IMR-90 (cell line): ENCODE measurements at regions not wholly inside any gene's neighbourhood (a gene's known extent, or its start where the extent isn't known, plus 50 kb on each side); places are given as distances from the start of the nearest gene placed in this dataset.

Experiments used
- ATAC-seq: fragments of 200-7000 bp; cut with Tn5 transposase; 2 replicates; pipeline ENCODE4 v1.9.1; 2020; ENCODE audit warnings: low read depth, mild to moderate bottlenecking, moderate library complexity
- BruUV-seq: library from RNA; stranded (reverse); fragments of 400-500 nt; replicated peaks from 2 replicates; lab custom pipeline; 2021; lab: Mats Ljungman, UMichigan
- CTCF ChIA-PET: fragments of 300-600 bp; formaldehyde crosslinking; extraction: SDS; loops from one replicate; lab custom pipeline; 2021; ENCODE audit warnings: antibody characterized with exemption; lab: Yijun Ruan, JAX
- POLR2A ChIA-PET: fragments of 300-600 bp; sonication (Branson Sonifier 250); formaldehyde crosslinking; loops from one replicate; lab custom pipeline; 2022; ENCODE audit warnings: antibody characterized with exemption; ENCODE audit not compliant: unreplicated experiment; lab: Charles Lee
- DNase-seq: peaks from one replicate; pipeline ENCODE4 v3.0.0; 2013
- H2AFZ ChIP-seq: replicated peaks from 2 replicates; pipeline ENCODE3; 2013; ENCODE audit warnings: low read length, mild to moderate bottlenecking; ENCODE audit not compliant: poor library complexity
- H2AK5ac ChIP-seq: 2 replicates; pipeline ENCODE4 v1.6.1; 2013; ENCODE audit warnings: low read depth, low read length, inconsistent platforms
- H2AK9ac ChIP-seq: replicated peaks from 2 replicates; pipeline ENCODE3; 2013; ENCODE audit warnings: mild to moderate bottlenecking, low read depth, low read length, moderate library complexity; ENCODE audit not compliant: poor library complexity
- H2BK120ac ChIP-seq: 2 replicates; pipeline ENCODE4 v1.6.1; 2013; ENCODE audit warnings: low read depth, low read length, inconsistent platforms
- H2BK15ac ChIP-seq: 3 replicates; pipeline ENCODE4 v1.6.1; 2013; ENCODE audit warnings: low read depth, low read length, inconsistent platforms
- H2BK20ac ChIP-seq: 2 replicates; pipeline ENCODE4 v1.6.1; 2013; ENCODE audit warnings: low read depth, mild to moderate bottlenecking, inconsistent platforms, low read length, moderate library complexity
- H2BK5ac ChIP-seq: 2 replicates; pipeline ENCODE4 v1.6.1; 2013; ENCODE audit warnings: mild to moderate bottlenecking, low read depth, low read length, inconsistent platforms; ENCODE audit not compliant: poor library complexity, severe bottlenecking
- H3K14ac ChIP-seq: replicated peaks from 2 replicates; pipeline ENCODE4 v1.6.1; 2013; ENCODE audit warnings: low read depth, low read length, inconsistent platforms
- H3K18ac ChIP-seq: 2 replicates; pipeline ENCODE4 v1.6.1; 2013; ENCODE audit warnings: low read depth, low read length, control low read depth
- H3K23ac ChIP-seq: 2 replicates; pipeline ENCODE4 v1.6.1; 2013; ENCODE audit warnings: low read depth, low read length, inconsistent platforms
- H3K27ac ChIP-seq: 2 replicates; pipeline ENCODE4 v1.5.1; 2013; ENCODE audit warnings: mild to moderate bottlenecking, control low read depth, low read length; ENCODE audit not compliant: insufficient read depth
- H3K27me3 ChIP-seq: 2 replicates; pipeline ENCODE4 v1.6.1; 2013; ENCODE audit warnings: low read length; ENCODE audit not compliant: control insufficient read depth, insufficient read depth
- H3K36me3 ChIP-seq: 2 replicates; pipeline ENCODE4 v1.6.1; 2013; ENCODE audit warnings: low read length, mixed read lengths; ENCODE audit not compliant: control insufficient read depth, insufficient read depth
- H3K4ac ChIP-seq: 2 replicates; pipeline ENCODE4 v1.6.1; 2013; ENCODE audit warnings: low read depth, low read length, inconsistent platforms
- H3K4me1 ChIP-seq: 2 replicates; pipeline ENCODE4 v1.6.1; 2013; ENCODE audit warnings: low read length, mixed read lengths; ENCODE audit not compliant: control insufficient read depth, insufficient read depth
- H3K4me2 ChIP-seq: 2 replicates; pipeline ENCODE4 v1.6.1; 2013; ENCODE audit warnings: low read depth, mild to moderate bottlenecking, control low read depth, low read length, moderate library complexity
- H3K4me3 ChIP-seq: 2 replicates; pipeline ENCODE4 v1.5.1; 2013; ENCODE audit warnings: low read depth, mild to moderate bottlenecking, control low read depth, low read length, moderate library complexity; ENCODE audit not compliant: insufficient read depth
- H3K56ac ChIP-seq: 2 replicates; pipeline ENCODE4 v1.6.1; 2013; ENCODE audit warnings: low read length, inconsistent platforms; ENCODE audit not compliant: insufficient read depth; ENCODE audit errors: extremely low read depth
- H3K79me1 ChIP-seq, 2 experiments: 2 replicates each; pipeline ENCODE4 v1.6.1; 2013; ENCODE audit warnings: low read length in 2 of 2, inconsistent platforms in 1 of 2, low read depth in 1 of 2
- H3K9ac ChIP-seq: 2 replicates; pipeline ENCODE4 v1.6.1; 2013; ENCODE audit warnings: low read depth, low read length, control low read depth
- H3K9me1 ChIP-seq: 2 replicates; pipeline ENCODE4 v1.6.1; 2013; ENCODE audit warnings: low read length, inconsistent platforms; ENCODE audit not compliant: insufficient read depth
- H3K9me3 ChIP-seq: 2 replicates; pipeline ENCODE4 v1.6.1; 2013; ENCODE audit warnings: low read length; ENCODE audit not compliant: control insufficient read depth, insufficient read depth
- H4K20me1 ChIP-seq: 2 replicates; pipeline ENCODE4 v1.6.1; 2013; ENCODE audit warnings: low read length, inconsistent platforms; ENCODE audit not compliant: insufficient read depth
- H4K5ac ChIP-seq: 2 replicates; pipeline ENCODE4 v1.6.1; 2013; ENCODE audit warnings: mild to moderate bottlenecking, low read depth, low read length, control low read depth
- H4K8ac ChIP-seq, 2 experiments: 2 replicates each; pipeline ENCODE4 v1.6.1; 2013; ENCODE audit warnings: low read depth in 2 of 2, low read length in 2 of 2, control low read depth in 1 of 2, inconsistent platforms in 1 of 2
- H4K91ac ChIP-seq: 2 replicates; pipeline ENCODE4 v1.6.1; 2013; ENCODE audit warnings: low read depth, low read length, inconsistent platforms; ENCODE audit not compliant: insufficient read depth
- CEBPB ChIP-seq: IDR thresholded peaks from 2 replicates; pipeline ENCODE4 v1.6.1; 2012; ENCODE audit warnings: low read depth, low read length, improper control_type of control experiment
- CTCF ChIP-seq: conservative IDR thresholded peaks from 2 replicates; pipeline ENCODE4 v1.5.1; 2012; ENCODE audit warnings: mild to moderate bottlenecking, low read depth, low read length, improper control_type of control experiment
- ELK1 ChIP-seq: fragments of 150-350 bp; IDR thresholded peaks from 2 replicates; pipeline ENCODE4 v1.6.1; 2016; ENCODE audit warnings: low read depth, mild to moderate bottlenecking, low read length, moderate library complexity, borderline replicate concordance
- MAZ ChIP-seq: IDR thresholded peaks from 2 replicates; pipeline ENCODE4 v1.6.1; 2012; ENCODE audit warnings: low read depth, mild to moderate bottlenecking, low read length, improper control_type of control experiment, moderate library complexity, borderline replicate concordance
- MXI1 ChIP-seq: IDR thresholded peaks from 2 replicates; pipeline ENCODE4 v1.6.1; 2012; ENCODE audit warnings: low read depth, mild to moderate bottlenecking, low read length, moderate library complexity, borderline replicate concordance
- POLR2A ChIP-seq: IDR thresholded peaks from 2 replicates; pipeline ENCODE4 v1.6.1; 2012; ENCODE audit warnings: mild to moderate bottlenecking, low read depth, low read length
- SMC3 ChIP-seq: fragments of 150-350 bp; IDR thresholded peaks from 2 replicates; pipeline ENCODE4 v1.6.1; 2016; ENCODE audit warnings: low read depth, mild to moderate bottlenecking, antibody characterized with exemption, low read length, moderate library complexity
- WGBS, 2 experiments: methylation state at CpG; one replicate each; pipeline versions ENCODE4 v1.1.5 to v1.1.7; 2013; ENCODE audit warnings: missing lambda C conversion rate in 2 of 2; ENCODE audit not compliant: insufficient read length in 1 of 2; ENCODE audit errors: extremely low coverage in 2 of 2; 5-methylcytosine and 5-hydroxymethylcytosine counted together
- dilution Hi-C: fragments of 300-500 bp; cut with HindIII; formaldehyde crosslinking; loops from one replicate; pipeline ENCODE4 v1.14.3; 2018; ENCODE audit warnings: low sequenced_read_pairs; ENCODE audit not compliant: unreplicated experiment
- in situ Hi-C: fragments of 300-500 bp; cut with MboI; formaldehyde crosslinking; loops from 3 replicates; pipeline ENCODE4 v1.14.3; 2019; ENCODE audit warnings: low sequenced_read_pairs, inconsistent platforms, mixed read lengths
- intact Hi-C: fragments of 100-400 bp; cut with micrococcal nuclease; formaldehyde crosslinking; loops from 2 replicates; pipeline ENCODE4 v1.10.0; 2022

- POLR2A ChIA-PET = no interaction called here
- CTCF ChIA-PET = interaction anchor here (0.6 kb wide), 1 partner anchor 30 kb away, joined by 3 read pairs; no protein-coding TSS in a partner anchor
Measured at GRCh38 chr10:77726301-77726700, 88.7 kb upstream of the KCNMA1 start.

More at GRCh38 chr10:77726301-77726700, 88.7 kb upstream of the KCNMA1 start:
- Histone ChIP-seq H2BK20ac (no peak overlapping the region), H4K91ac (no peak overlapping the region), H3K9me3 (no peaks in the 10 kb centered on the region), H2AFZ (no peak overlapping the region), H4K8ac (no peak overlapping the region), H3K9ac (no peak overlapping the region), H3K56ac (no peak overlapping the region), H3K18ac (no peak overlapping the region), H2BK15ac (no peak overlapping the region), H2AK5ac (no peak overlapping the region), H3K4ac (no peak overlapping the region), H4K5ac (no peak overlapping the region), H3K23ac (no peak overlapping the region), H3K14ac (no peak overlapping the region), H3K27ac (no peak overlapping the region), H3K4me2 (no peak overlapping the region), H2BK120ac (no peak overlapping the region), H3K79me1 (no peaks in the 10 kb centered on the region), H3K4me3 (no peak overlapping the region), H3K4me1 (no peaks in the 10 kb centered on the region), H2AK9ac (no peak overlapping the region), H3K27me3 (no peaks in the 10 kb centered on the region), H2BK5ac (no peak overlapping the region), H3K36me3 (no peaks in the 10 kb centered on the region), H3K9me1 (0 out of 2 replicates have a peak, but pooled peaks cover 3% of the 10 kb centered on the region), H4K20me1 (no peaks in the 10 kb centered on the region)
- TF ChIP-seq MXI1 (no peak), MAZ (no peak), ELK1 (no peak), CEBPB (no peak), POLR2A (no peak), CTCF (no peak), SMC3 (no peak)
- dilution Hi-C loops = no loop called here
- DNase-seq (no peak), ATAC-seq (no peak)
- intact Hi-C loops = no loop called here
- in situ Hi-C loops = no loop called here
- BruUV-seq = no TSS peak
- no CpG with 5 or more reads among the region's 1 CpG for WGBS, 2 experiments
